Head of caudate nucleus (tissue), 42 donors: ENCODE measurements at regions not wholly inside any gene's neighbourhood (a gene's known extent, or its start where the extent isn't known, plus 50 kb on each side); places are given as distances from the start of the nearest gene placed in this dataset.
"Not testable (repeated sequence)": the region's sequence is repeated elsewhere in the genome, so short reads cannot be mapped to it uniquely, and the experiment has no call there.

Experiments
- DNase-seq, 42 donors: peaks; one replicate each; pipeline versions ENCODE4 v3.0.0 to v3.0.0-alpha.2; 2020 to 2021; ENCODE audit warnings: mixed read lengths in 7 of 42
- intact Hi-C: fragments of 100-400 bp; cut with DNase I; formaldehyde crosslinking; loops from one replicate; pipeline ENCODE4 v1.15.0; 2022

DNA sequence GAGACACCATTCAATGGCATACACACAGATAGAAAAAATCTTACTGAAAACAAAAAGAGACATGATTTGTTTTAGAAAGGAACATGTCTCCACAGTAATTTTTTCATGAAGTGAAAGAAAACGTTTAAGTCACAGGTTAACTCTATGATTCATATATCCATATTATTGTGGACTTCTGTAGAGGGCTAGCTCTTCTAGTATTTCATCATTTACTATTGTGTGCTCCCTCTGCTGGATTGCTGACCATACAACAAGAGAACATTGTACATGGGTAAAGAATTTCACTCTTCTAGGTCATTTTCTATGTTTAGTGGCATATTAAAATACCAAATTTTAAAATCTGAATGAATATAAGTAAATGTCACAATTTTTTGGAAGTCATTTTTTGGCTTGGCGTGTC lies 91.8 kb upstream of the POU3F4 start:
- intact Hi-C loops, result no loop called here
- DNase-seq, result no peak

DNA sequence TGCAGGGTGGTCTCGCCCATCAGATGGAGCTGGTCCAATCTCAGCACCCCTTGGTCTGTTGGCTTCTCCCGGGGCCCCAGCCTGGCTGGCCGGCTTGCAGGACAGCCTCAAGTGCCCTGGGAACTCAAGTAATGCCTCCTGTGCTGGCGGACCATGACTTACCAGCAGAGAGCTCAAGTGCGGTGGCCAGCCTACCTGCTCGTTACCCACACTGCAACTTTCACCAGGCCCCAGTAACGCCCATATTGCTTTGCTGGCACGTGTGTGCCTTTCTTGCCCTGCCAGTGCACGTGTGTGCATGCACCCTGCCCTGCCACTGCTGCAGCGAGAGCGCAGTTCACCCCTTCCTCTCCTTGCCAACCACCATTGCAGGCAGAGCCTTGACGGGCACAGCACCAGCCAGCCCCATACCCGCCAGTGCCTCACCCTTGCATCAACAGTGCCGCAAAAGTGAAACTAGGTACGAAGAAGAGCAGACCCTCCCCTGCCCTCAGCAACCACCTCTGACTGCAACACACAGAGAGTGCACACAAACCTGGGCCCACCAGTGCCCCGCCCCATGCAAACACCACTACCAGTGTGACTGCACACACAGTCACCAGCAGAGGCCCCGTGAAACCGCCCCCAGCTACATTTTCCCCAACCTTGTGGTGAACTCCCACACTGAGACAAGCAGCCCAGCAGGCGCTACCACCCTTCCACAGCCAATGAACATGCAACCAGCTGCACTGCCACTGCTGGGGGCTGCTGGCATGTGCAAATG lies 88.9 kb upstream of the POU3F4 start:
- peak in 1 of 42 donors; percentile 4 for DNase-seq
- intact Hi-C loops, result no loop called here

GRCh38 chrX:83422836-83423235 lies 85.3 kb upstream of the POU3F4 start:
- intact Hi-C loops, result no loop called here
- DNase-seq, result no peak

- intact Hi-C loops, DNase-seq: not testable (repeated sequence)
Measured at GRCh38 chrX:83442552-83442951, 65.5 kb upstream of the POU3F4 start.

- intact Hi-C loops, result no loop called here
- DNase-seq, result no peak
Measured at GRCh38 chrX:83446355-83446754, 61.7 kb upstream of the POU3F4 start.
